Kidney epithelial cell (primary cell): ENCODE measurements at regions not wholly inside any gene's neighbourhood (a gene's known extent, or its start where the extent isn't known, plus 50 kb on each side); places are given as distances from the start of the nearest gene placed in this dataset.

Experiments
- DNase-seq: peaks from one replicate; pipeline ENCODE4 v3.0.0-alpha.2; 2010; ENCODE audit warnings: low read depth
- H3K27me3 ChIP-seq: 2 replicates; pipeline ENCODE4 v1.6.0; 2011; ENCODE audit warnings: low read length; ENCODE audit not compliant: control insufficient read depth, insufficient read depth
- H3K36me3 ChIP-seq: 2 replicates; pipeline ENCODE4 v1.5.1; 2011; ENCODE audit warnings: low read length; ENCODE audit not compliant: control insufficient read depth, insufficient read depth
- H3K4me3 ChIP-seq: 2 replicates; pipeline ENCODE4 v1.5.1; 2011; ENCODE audit warnings: low read depth, mild to moderate bottlenecking, control low read depth, low read length
- TF ChIP-seq, protein P1 (sequence below): IDR thresholded peaks from 2 replicates; pipeline ENCODE4 v1.5.1; 2011; ENCODE audit warnings: mild to moderate bottlenecking, moderate library complexity, low read length, control low read depth, inconsistent platforms; ENCODE audit not compliant: insufficient read depth, poor library complexity, severe bottlenecking

DNA sequence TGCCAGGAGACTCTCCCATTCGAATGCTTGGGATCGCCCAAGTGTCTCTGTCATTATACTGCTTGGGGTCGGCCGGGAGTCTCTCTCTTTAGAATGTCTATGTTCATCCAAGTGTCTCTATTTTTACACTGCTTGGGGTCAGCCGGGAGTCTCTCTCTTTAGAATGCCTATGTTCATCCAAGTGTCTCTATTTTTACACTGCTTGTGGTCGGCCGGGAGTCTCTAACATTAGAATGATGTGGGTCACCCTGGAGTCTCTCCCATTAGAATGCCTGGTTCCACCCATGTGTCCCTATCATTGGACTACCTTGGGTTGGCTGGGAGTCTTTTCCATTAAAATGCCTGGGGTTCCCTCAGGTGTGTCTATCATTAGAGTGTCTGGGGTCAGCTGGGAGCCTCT, 2230.4 kb downstream of the TP53TG3F start:
- TF ChIP-seq, protein P1, sequence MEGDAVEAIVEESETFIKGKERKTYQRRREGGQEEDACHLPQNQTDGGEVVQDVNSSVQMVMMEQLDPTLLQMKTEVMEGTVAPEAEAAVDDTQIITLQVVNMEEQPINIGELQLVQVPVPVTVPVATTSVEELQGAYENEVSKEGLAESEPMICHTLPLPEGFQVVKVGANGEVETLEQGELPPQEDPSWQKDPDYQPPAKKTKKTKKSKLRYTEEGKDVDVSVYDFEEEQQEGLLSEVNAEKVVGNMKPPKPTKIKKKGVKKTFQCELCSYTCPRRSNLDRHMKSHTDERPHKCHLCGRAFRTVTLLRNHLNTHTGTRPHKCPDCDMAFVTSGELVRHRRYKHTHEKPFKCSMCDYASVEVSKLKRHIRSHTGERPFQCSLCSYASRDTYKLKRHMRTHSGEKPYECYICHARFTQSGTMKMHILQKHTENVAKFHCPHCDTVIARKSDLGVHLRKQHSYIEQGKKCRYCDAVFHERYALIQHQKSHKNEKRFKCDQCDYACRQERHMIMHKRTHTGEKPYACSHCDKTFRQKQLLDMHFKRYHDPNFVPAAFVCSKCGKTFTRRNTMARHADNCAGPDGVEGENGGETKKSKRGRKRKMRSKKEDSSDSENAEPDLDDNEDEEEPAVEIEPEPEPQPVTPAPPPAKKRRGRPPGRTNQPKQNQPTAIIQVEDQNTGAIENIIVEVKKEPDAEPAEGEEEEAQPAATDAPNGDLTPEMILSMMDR: no peak
- no peak for DNase-seq
- no peak overlapping the region for H3K4me3 ChIP-seq
- no peaks in the 10 kb centered on the region for H3K36me3 ChIP-seq
- H3K27me3 ChIP-seq: no peaks in the 10 kb centered on the region

DNA sequence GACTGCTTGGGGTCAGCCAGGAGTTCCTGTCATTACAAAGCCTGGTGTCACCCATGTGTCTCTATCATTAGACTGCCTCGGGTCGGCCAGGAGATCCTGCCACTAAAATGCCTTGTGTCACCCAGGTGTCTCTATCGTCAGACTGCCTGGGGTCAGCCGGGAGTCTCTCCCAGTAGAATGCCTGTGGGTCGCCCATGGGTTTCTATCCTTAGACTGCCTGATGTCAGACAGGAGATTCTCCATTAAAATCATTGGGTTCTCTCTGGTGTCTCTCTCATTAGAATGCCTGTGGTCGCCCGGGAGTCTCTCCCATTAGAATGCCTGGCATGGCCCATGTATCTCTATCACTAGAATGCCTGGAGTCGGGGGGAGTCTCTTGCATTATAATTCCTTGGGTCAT, 2231.0 kb downstream of the TP53TG3F start:
- Histone ChIP-seq H3K36me3 (no peaks in the 10 kb centered on the region), H3K4me3 (no peak overlapping the region), H3K27me3 (no peaks in the 10 kb centered on the region)
- DNase-seq: no peak
- TF ChIP-seq, protein P1: no peak

DNA sequence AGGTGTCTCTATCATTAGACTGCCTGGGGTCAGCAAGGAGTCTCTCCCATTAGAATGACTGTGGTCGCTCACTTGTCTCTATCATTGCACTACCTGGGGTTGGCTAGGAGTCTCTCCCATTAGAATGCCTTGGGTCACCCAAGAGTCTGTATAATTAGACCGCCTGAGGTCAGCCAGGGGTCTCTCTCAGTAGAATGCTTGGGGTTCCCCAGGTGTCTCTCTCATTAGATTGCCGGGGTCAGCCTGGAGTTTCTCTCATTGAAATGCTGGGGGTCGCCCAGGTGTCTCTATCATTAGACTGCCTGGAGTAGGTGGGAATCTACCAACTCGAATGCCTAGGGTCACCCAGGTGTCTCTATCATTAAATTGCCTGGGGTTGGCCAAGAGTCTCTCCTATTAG, 2231.6 kb downstream of the TP53TG3F start:
- Histone ChIP-seq H3K4me3 (no peak overlapping the region), H3K27me3 (no peaks in the 10 kb centered on the region), H3K36me3 (no peaks in the 10 kb centered on the region)
- TF ChIP-seq, protein P1: no peak
- DNase-seq: no peak

DNA sequence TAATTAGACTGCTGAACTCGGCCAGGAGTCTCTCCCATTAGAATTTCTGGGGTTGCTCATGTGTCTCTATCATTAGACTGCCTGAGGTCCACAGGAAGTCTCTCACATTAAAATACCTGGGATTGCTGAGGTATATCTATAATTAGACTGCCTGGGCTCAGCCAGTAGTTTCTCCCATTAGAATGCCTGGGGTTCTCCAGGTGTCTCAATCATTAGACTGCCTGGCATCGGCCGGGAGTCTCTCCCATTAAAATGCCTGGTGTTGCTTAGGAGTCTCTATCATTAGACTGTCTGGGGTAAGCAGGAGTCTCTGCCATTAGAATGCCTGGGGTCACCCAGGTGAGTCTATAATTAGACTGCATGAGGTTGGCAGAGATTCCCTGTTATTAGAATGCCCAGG, 2233.4 kb downstream of the TP53TG3F start:
- TF ChIP-seq, protein P1: no peak
- DNase-seq: no peak
- Histone ChIP-seq H3K36me3 (no peaks in the 10 kb centered on the region), H3K27me3 (no peaks in the 10 kb centered on the region), H3K4me3 (no peak overlapping the region)

DNA sequence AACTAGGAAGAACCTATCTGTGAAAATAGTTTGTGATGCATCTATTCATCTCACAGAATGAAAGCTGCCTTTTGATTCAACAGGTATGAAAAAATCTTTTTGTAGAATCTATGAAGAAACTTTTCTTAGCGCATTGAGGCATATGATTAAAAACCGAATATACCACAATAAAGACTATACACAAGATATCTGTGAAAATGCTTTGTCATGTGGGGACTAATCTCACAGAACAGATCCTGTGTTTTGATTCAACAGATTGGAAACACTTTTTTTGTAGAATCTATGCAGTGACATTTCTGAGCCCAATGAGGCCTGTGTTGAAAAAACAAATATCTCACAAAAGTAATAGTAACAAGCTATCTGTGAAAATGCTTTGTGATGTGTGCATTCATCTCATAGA, 2247.5 kb downstream of the TP53TG3F start:
- TF ChIP-seq, protein P1: no peak
- Histone ChIP-seq H3K27me3 (no peaks in the 10 kb centered on the region), H3K36me3 (no peaks in the 10 kb centered on the region), H3K4me3 (no peak overlapping the region)
- DNase-seq: no peak

DNA sequence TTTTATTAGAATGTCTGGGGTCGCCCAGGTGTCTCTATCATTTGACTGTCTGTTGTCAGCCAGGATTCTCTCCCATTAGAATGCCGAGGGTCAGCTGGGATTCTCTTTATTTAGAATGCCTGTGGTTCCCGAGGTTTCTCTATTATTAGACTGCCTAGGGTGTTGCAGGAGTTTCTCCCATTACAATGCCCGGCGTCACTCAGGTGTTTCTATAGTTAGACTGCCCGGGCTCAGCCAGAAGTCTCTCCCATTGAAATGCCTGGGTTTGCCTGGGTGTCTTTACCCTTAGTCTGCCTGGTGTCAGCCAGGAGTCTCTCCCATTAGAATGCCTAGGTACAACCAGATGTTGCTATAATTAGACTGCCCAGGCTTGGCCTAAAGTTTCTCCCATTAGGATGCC, 2252.0 kb downstream of the TP53TG3F start:
- Histone ChIP-seq H3K36me3 (no peaks in the 10 kb centered on the region), H3K27me3 (no peaks in the 10 kb centered on the region), H3K4me3 (no peak overlapping the region)
- TF ChIP-seq, protein P1: no peak
- DNase-seq: no peak
